ENCODE measurements at regions not wholly inside any gene's neighbourhood (a gene's known extent, or its start where the extent isn't known, plus 50 kb on each side); places are given as distances from the start of the nearest gene placed in this dataset.
"Not testable (repeated sequence)": the region's sequence is repeated elsewhere in the genome, so short reads cannot be mapped to it uniquely, and the experiment has no call there.

DNA sequence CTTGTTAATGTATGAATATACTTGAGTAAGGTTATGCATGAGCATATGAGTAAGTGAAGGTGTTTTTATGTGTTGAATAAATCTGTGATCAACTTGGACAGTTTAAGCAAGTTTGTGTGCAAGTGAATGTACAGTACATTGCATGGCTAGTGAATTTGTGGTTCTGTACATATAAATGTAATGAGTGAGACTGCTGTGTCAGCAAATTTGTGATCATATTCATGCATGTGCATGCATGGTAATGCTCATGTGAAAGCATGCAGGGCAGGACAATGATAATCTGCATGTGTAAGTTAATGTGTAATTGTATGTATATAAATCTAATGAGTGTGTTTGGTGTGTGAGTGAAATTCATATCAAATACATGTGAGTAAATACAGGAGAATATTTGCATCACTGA is 188.5 kb downstream of the PWWP3B start:
- DNase-seq (ENCODE audit: low read depth in 3 of 3): no peak

GRCh38 chrX:106363214-106363613 is 195.1 kb downstream of the PWWP3B start:
- DNase-seq (ENCODE audit: low read depth in 3 of 3): no peak

- DNase-seq (ENCODE audit: low read depth in 3 of 3): no peak
Measured at GRCh38 chrX:106378616-106379015, 210.5 kb downstream of the PWWP3B start.

- no peak for DNase-seq (ENCODE audit: low read depth in 3 of 3)
Measured at GRCh38 chrX:106391284-106391911, 220.4 kb upstream of the RADX start.

DNA sequence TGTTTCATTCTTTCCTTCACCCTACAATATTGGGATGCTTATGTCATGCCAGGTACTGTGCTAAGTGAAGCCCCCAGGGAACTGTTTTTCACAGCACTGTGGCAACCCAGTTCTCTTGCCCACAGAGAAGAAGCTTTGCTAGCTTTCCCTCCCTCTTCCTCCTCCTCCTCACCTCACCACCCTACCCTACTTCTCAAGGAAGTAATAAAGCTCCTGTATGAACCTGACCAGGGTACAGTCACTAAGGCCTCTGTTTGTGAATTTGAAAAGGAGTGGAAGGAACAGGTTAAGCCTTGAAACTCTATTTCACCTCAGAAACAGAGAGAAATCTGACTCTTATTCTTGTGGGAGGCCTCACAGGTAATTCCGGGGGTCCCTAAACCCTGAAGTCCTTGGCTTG is 219.4 kb upstream of the RADX start:
- no peak for DNase-seq (ENCODE audit: low read depth in 3 of 3)

- DNase-seq (ENCODE audit: low read depth in 3 of 3): no peak
Measured at GRCh38 chrX:106397788-106398538, 213.8 kb upstream of the RADX start.

GRCh38 chrX:106401965-106402559 is 209.7 kb upstream of the RADX start:
- DNase-seq (ENCODE audit: low read depth in 3 of 3): no peak

DNA sequence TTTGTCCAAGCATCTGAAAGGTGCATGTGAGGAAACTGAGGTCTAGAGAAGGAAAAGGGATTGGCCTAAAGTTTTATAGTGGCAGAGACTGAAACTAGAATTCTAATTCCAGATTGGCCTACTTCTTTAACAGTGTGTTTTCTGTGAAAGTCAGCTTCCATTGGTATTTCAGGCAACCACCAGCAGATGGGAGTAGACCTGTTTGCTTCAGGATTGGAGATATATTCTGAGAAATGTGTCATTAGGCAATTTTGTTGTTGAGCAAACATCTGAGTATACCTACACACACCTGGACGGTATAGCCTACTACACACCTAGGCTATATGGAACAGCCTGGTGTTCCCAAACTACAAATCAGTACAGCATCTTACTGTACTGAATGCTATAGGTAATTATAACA is 207.3 kb upstream of the RADX start:
- DNase-seq (ENCODE audit: low read depth in 3 of 3): no peak

- peak in 1 of 3 donors; percentile 4 for DNase-seq (ENCODE audit: low read depth in 3 of 3)
Measured at GRCh38 chrX:106415276-106415895, 196.4 kb upstream of the RADX start.

- no peak for DNase-seq (ENCODE audit: low read depth in 3 of 3)
Measured at GRCh38 chrX:106436691-106437090, 175.1 kb upstream of the RADX start.

GRCh38 chrX:106437407-106437806 is 174.4 kb upstream of the RADX start:
- no peak for DNase-seq (ENCODE audit: low read depth in 3 of 3)

- DNase-seq (ENCODE audit: low read depth in 3 of 3): no peak
Measured at GRCh38 chrX:106450405-106450804, 161.4 kb upstream of the RADX start.

- no peak for DNase-seq (ENCODE audit: low read depth in 3 of 3)
Measured at GRCh38 chrX:106451933-106452332, 159.8 kb upstream of the RADX start.

DNA sequence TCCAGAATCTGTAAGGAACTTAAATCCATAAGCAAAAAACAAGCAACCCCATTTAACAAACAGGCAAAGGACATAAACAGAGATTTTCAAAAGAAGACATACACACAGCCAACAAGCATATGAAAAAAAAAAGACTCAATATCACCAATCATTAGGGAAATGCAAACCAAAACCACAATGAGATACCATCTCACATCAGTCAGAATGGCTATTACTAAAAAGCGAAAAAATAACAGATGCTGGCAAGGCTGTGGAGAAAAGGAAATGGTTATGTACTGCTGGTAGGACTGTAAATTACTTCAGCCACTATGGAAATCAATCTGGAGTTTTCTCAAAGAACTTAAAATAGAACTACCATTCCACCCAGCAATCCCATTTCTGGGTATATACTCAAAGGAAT is 156.8 kb upstream of the RADX start:
- DNase-seq (ENCODE audit: low read depth in 3 of 3): no peak

DNA sequence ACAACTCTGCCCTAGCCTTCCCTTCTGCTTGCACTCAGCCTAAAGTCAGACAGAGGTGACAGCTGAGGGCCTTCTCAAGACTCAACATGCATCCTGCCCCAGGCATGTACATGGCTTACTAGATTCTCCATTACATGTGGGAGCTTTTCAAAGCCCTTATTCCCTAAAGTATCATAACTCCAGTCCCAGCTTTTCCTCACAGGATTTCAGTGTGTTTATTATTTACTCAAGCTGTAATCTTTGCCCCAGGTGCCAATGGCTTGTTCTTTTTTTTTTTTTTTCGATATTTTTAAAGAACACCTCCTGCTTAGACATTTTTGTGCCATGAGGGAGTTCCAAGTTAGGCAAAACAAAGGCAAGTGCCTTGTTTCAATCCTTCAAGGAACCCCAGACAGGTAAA is 154.0 kb upstream of the RADX start:
- no peak for DNase-seq (ENCODE audit: low read depth in 3 of 3)

DNA sequence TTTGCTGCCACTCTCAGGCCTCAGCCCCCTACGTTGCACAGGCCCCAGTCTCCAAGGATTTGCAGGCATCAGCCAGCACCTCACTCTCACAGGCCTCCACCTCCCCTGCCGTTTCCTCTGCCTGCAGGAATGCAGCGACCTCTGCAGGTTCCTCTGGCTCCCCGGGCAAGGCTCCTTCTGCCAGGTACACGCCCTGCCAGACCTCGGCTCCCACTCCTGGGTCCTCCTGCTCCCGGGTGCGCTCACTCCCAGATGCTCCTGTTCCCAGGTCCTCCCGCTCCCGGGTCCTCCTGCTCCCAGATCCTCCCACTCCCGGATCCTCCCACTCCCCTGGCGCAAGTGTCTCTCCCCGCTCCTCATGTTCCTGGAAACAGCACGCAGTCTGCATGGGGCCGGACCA is 144.4 kb upstream of the RADX start:
- DNase-seq (ENCODE audit: low read depth in 3 of 3): no peak

DNA sequence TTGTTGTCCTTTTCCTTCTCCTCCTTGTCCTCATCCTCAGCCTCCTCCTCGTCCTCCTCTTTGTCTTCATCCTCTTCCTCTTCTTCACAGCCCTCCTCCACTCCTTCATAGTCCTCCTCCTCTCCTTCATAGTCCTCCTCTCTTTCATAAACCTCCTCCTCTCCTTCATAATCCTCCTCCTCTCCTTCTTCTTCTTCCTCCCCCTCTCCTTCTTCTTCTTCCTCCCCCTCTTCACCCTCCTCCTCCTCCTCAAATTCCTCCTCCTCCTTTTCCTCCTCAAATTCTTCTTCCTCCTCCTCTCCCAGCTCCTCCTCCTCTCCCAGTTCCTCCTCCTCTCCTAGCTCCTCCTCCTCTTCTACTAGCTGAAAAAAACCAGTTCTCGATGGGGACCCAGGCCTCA is 143.8 kb upstream of the RADX start:
- DNase-seq (ENCODE audit: low read depth in 3 of 3): no peak

DNA sequence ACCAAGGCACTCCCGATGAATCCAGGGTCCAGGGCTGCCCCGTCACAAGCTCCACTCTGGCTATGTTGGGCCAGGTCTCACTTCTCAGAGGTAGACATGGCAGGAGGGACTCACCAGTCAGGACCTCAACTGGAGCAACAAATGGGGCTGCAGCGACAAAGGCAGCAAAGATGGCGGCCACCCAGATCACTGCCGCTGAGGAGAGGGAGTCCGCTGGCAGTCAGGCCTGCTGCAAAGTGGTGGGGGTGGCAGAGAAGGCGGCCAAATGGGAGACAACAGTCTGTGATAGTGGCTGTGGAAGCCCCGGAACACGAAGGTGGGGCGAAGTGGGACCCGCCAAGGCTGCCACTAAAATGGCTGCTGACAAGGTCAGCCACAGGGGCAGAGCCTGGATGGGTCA is 143.3 kb upstream of the RADX start:
- no peak for DNase-seq (ENCODE audit: low read depth in 3 of 3)

- no peak for DNase-seq (ENCODE audit: low read depth in 3 of 3)
Measured at GRCh38 chrX:106479920-106480319, 131.9 kb upstream of the RADX start.

- DNase-seq (ENCODE audit: low read depth in 3 of 3): peak in 2 of 3 donors; percentile 18 to 41
Measured at GRCh38 chrX:106481341-106481740, 130.4 kb upstream of the RADX start.

DNA sequence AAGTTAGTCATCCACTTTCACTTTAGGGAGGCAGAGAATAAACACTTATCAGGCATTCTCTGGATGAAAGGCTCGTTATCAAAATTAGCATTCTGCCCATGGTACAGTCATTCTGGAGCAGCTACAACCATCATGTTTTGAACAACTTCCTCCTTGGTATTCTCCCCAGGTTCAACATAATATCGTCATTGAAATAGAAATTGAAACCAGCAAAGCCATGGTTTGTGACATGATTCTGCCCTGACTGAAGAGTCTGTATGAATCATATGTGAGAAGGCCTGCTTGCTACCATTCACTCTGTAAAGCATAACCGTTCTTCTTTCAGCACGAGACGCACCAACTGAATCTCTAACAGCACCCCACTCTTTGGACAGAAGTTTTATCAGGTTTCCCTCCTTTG is 127.5 kb upstream of the RADX start:
- DNase-seq (ENCODE audit: low read depth in 3 of 3): no peak

- DNase-seq (ENCODE audit: low read depth in 3 of 3): not testable (repeated sequence)
Measured at GRCh38 chrX:106493210-106493816, 118.5 kb upstream of the RADX start.
